HAP-1 (cell line): ENCODE measurements at regions not wholly inside any gene's neighbourhood (a gene's known extent, or its start where the extent isn't known, plus 50 kb on each side); places are given as distances from the start of the nearest gene placed in this dataset.
"Not testable (repeated sequence)": the region's sequence is repeated elsewhere in the genome, so short reads cannot be mapped to it uniquely, and the experiment has no call there.

Experiments used
- DNase-seq, 2 experiments: peaks; one replicate each; pipeline ENCODE4 v3.0.0-alpha.2; 2016 to 2020; ENCODE audit warnings: low spot score in 2 of 2
- H3K27me3 ChIP-seq: fragments of 250-450 bp; sonication (Bioruptor Pico); 2 replicates; pipeline ENCODE4 v1.5.1; 2020; ENCODE audit warnings: low read depth, mild to moderate bottlenecking, moderate library complexity
- H3K36me3 ChIP-seq: fragments of 250-450 bp; sonication (Bioruptor Pico); replicated peaks from 2 replicates; pipeline ENCODE4 v1.5.1; 2020; ENCODE audit warnings: mild to moderate bottlenecking
- H3K4me1 ChIP-seq: fragments of 250-450 bp; sonication (Bioruptor Pico); 2 replicates; pipeline ENCODE4 v1.5.1; 2020; ENCODE audit warnings: mild to moderate bottlenecking
- H3K4me3 ChIP-seq: fragments of 250-450 bp; sonication (Bioruptor Pico); 2 replicates; pipeline ENCODE4 v1.5.1; 2020; ENCODE audit warnings: mild to moderate bottlenecking, moderate library complexity
- H3K9me3 ChIP-seq: fragments of 250-450 bp; sonication (Bioruptor Pico); 2 replicates; pipeline ENCODE4 v1.5.1; 2020; ENCODE audit warnings: mild to moderate bottlenecking, moderate library complexity
- in situ Hi-C: fragments of 300-500 bp; cut with MboI; formaldehyde crosslinking; loops from 3 replicates; pipeline ENCODE4 v1.14.3; 2020; ENCODE audit warnings: low sequenced_read_pairs, inconsistent platforms, mixed read lengths

- in situ Hi-C loops = no loop called here
- peaks cover 3% of the 10 kb centered on the region; the same call in 1 of the 2 replicates for H3K27me3 ChIP-seq
- no peak for DNase-seq
- no peaks in the 10 kb centered on the region for H3K9me3 ChIP-seq
- no peak overlapping the region for H3K4me3 ChIP-seq
- H3K4me1 ChIP-seq = peaks cover 10% of the 10 kb centered on the region
- no peaks in the 10 kb centered on the region for H3K36me3 ChIP-seq
Measured at GRCh38 chr9:95803197-95803596, 72.3 kb upstream of the ERCC6L2 start.

GRCh38 chr9:95801797-95802196, 73.7 kb upstream of the ERCC6L2 start:
- in situ Hi-C loops = no loop called here
- H3K9me3 ChIP-seq = no peaks in the 10 kb centered on the region
- H3K4me3 ChIP-seq = no peak overlapping the region
- no peaks in the 10 kb centered on the region for H3K4me1 ChIP-seq
- H3K36me3 ChIP-seq = no peaks in the 10 kb centered on the region
- DNase-seq = no peak
- peaks cover 3% of the 10 kb centered on the region; the same call in 1 of the 2 replicates for H3K27me3 ChIP-seq

DNA sequence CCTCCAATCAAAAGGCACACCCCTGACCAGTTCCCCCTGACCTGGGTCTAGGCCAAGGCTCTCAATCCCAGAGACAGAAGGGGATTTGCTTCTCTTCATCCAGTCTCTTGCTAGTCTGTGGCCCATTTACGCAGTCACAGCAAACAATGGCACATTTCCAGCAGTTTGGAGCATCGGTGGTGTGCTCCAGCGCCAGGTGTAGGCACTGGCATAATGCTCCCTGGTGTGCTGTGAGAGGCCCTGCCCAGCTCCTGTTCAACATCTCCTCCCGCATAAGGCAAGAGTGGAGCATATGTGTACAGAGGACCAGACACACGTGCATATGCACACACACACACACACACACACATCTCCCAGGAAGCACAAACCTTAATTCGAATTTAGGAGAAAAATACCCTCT, 79.5 kb upstream of the ERCC6L2 start:
- H3K4me1 ChIP-seq = peaks cover 10% of the 10 kb centered on the region
- no peaks in the 10 kb centered on the region for H3K27me3 ChIP-seq
- H3K4me3 ChIP-seq = no peak overlapping the region
- H3K9me3 ChIP-seq = no peaks in the 10 kb centered on the region; the same call in 1 of the 2 replicates
- DNase-seq = no peak
- H3K36me3 ChIP-seq = no peaks in the 10 kb centered on the region
- in situ Hi-C loops = no loop called here

- in situ Hi-C loops = no loop called here
- DNase-seq = no peak
- H3K27me3 ChIP-seq = no peaks in the 10 kb centered on the region
Measured at GRCh38 chr9:95793924-95794828, 81.3 kb upstream of the ERCC6L2 start.

GRCh38 chr9:95791695-95792094, 83.8 kb upstream of the ERCC6L2 start:
- Histone ChIP-seq H3K36me3 (no peaks in the 10 kb centered on the region), H3K27me3 (no peaks in the 10 kb centered on the region), H3K4me3 (no peak overlapping the region), H3K4me1 (peaks cover 13% of the 10 kb centered on the region), H3K9me3 (no peaks in the 10 kb centered on the region; the same call in 1 of the 2 replicates)
- in situ Hi-C loops = no loop called here
- no peak for DNase-seq

More at GRCh38 chr9:95793924-95794828, 81.3 kb upstream of the ERCC6L2 start:
- Histone ChIP-seq H3K36me3 (no peaks in the 10 kb centered on the region), H3K4me1 (peaks cover 13% of the 10 kb centered on the region), H3K9me3 (no peaks in the 10 kb centered on the region; the same call in 1 of the 2 replicates), H3K4me3 (no peak overlapping the region)

DNA sequence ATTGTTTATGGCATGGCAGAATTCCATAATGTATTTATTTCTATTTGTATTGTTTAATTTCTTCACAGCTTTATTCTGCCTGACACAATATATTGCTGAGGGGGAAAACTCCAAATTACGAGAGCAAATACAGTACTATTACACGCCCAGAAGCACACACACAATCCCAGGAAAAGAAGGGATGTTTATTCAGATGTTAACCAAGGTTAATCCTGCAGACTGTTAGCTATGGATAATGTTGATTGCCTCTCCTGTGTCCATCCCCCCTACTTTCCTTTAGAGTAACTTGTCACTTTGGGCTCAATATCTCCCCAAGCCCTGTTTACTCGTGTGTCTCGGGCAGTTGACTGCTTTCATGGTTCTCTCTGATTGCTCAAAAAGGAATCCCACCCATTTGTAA, 84.2 kb upstream of the ERCC6L2 start:
- in situ Hi-C loops = no loop called here

GRCh38 chr9:95788521-95788991, 86.9 kb upstream of the ERCC6L2 start:
- no peak for DNase-seq
- no peaks in the 10 kb centered on the region for H3K27me3 ChIP-seq
- no peak overlapping the region for H3K4me3 ChIP-seq
- in situ Hi-C loops = no loop called here
- H3K9me3 ChIP-seq = no peaks in the 10 kb centered on the region
- H3K4me1 ChIP-seq = peaks cover 9% of the 10 kb centered on the region; the same call in 1 of the 2 replicates
- H3K36me3 ChIP-seq = no peaks in the 10 kb centered on the region

More for the DNA sequence above, 84.2 kb upstream of the ERCC6L2 start:
- peak; percentile 7 to 29 for DNase-seq
- Histone ChIP-seq H3K36me3 (no peaks in the 10 kb centered on the region), H3K4me1 (peaks cover 13% of the 10 kb centered on the region), H3K27me3 (no peaks in the 10 kb centered on the region), H3K4me3 (no peak overlapping the region), H3K9me3 (no peaks in the 10 kb centered on the region; the same call in 1 of the 2 replicates)

DNA sequence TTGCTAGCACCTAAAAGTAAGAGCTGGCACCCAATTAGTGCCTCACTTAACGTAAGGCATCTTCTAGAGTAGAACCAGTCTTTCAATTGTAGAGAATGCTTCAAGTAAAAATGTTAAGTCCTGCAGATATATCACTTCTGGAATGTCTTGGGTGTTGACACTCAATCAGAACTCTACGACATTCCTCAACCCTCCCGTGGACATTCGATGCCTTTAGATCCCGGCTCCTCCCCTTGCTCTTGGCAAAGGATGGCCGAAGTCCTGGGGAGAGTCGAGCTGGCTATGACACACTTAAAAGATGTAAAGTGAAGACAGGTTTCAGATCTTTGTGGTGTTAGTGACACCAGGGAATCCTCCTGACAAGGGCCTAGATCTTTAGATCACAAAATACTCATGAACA, 87.5 kb upstream of the ERCC6L2 start:
- in situ Hi-C loops = no loop called here
- DNase-seq = no peak
- Histone ChIP-seq H3K27me3 (no peaks in the 10 kb centered on the region), H3K9me3 (no peaks in the 10 kb centered on the region), H3K4me1 (peaks cover 9% of the 10 kb centered on the region; the same call in 1 of the 2 replicates), H3K36me3 (no peaks in the 10 kb centered on the region), H3K4me3 (no peak overlapping the region)

GRCh38 chr9:95785209-95785608, 90.3 kb upstream of the ERCC6L2 start:
- peaks cover 7% of the 10 kb centered on the region for H3K4me1 ChIP-seq
- no peak overlapping the region for H3K4me3 ChIP-seq
- in situ Hi-C loops = no loop called here
- no peaks in the 10 kb centered on the region for H3K36me3 ChIP-seq
- H3K27me3 ChIP-seq = no peaks in the 10 kb centered on the region
- DNase-seq = no peak
- no peaks in the 10 kb centered on the region for H3K9me3 ChIP-seq

DNA sequence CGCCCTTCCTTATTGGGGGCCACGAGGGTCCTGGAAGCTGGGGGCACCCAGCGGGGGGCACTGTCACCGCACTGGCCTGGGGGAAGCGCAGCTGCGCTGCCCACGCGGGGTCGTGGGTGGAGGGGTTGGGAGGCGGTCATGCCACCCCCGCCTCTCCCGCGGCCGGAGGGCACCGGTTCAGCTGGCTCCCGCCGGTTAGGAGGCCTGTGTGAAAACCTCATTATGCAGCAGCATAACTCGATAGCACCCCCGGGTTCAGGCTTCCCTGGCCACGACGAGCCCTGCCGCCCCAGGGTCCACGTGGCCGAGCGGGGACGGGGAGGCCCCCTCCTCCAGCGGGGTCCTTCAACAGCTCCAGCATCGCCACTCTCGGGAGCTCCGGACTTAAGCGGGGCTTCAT, 91.2 kb upstream of the ERCC6L2 start:
- Histone ChIP-seq H3K4me3 (no peak overlapping the region), H3K27me3 (no peaks in the 10 kb centered on the region), H3K36me3 (no peaks in the 10 kb centered on the region), H3K9me3 (no peaks in the 10 kb centered on the region), H3K4me1 (peaks cover 12% of the 10 kb centered on the region)
- in situ Hi-C loops = no loop called here
- DNase-seq = no peak

GRCh38 chr9:95783426-95783975, 92.0 kb upstream of the ERCC6L2 start:
- DNase-seq = no peak
- no peak overlapping the region for H3K4me3 ChIP-seq
- no peaks in the 10 kb centered on the region for H3K9me3 ChIP-seq
- H3K4me1 ChIP-seq = peaks cover 12% of the 10 kb centered on the region
- no peaks in the 10 kb centered on the region for H3K36me3 ChIP-seq
- in situ Hi-C loops = no loop called here
- no peaks in the 10 kb centered on the region for H3K27me3 ChIP-seq

DNA sequence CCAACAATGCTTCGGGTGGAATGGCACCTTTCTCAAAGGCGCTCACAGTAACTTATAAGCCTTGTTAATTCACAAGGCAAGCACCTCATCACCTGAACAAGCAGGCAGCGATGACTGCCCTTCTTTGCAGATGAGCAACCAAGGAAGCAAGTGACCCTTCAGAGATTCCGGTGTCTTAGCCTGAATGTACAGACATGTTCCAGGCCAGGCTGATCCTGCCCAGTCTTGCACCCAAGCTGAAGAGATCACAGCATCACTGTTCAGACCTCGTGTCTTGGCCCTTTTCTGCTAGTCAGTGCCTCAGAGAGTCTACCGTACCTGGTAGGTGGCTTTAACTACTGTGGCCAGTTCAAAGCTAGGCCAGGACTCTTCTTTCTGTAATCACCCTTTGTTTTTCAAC, 94.7 kb upstream of the ERCC6L2 start:
- DNase-seq = peak in 1 of 2 experiments; percentile 51
- in situ Hi-C loops = no loop called here
- H3K27me3 ChIP-seq = no peaks in the 10 kb centered on the region
- peaks cover 23% of the 10 kb centered on the region for H3K4me1 ChIP-seq
- H3K36me3 ChIP-seq = no peaks in the 10 kb centered on the region
- no peaks in the 10 kb centered on the region for H3K9me3 ChIP-seq
- H3K4me3 ChIP-seq = no peak overlapping the region

DNA sequence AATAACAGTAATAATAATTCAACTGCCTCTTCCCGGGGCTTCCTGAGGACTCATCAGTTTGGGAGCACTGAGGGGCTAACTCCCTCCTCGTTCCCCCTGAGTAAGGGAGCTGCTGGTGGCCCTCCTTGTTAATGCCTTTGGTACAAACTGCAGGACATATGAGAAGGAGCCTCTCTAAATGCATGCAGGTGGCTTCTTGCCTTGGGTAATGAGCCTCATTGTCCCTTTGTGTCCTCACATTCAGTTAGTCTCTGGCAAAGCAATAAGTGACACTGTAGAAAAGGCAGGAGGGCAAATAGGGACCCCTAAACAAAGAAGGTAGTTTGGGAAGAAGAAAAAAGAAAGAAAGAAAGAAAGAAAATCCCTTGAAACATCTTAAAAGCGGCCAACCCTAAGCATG, 95.4 kb upstream of the ERCC6L2 start:
- Histone ChIP-seq H3K27me3 (no peaks in the 10 kb centered on the region), H3K9me3 (no peaks in the 10 kb centered on the region), H3K36me3 (no peaks in the 10 kb centered on the region), H3K4me1 (peaks cover 23% of the 10 kb centered on the region), H3K4me3 (no peak overlapping the region)
- DNase-seq = peak; percentile 52 to 80
- in situ Hi-C loops = no loop called here

GRCh38 chr9:95779597-95779996, 95.9 kb upstream of the ERCC6L2 start:
- H3K36me3 ChIP-seq, H3K27me3 ChIP-seq, DNase-seq, H3K4me3 ChIP-seq, in situ Hi-C loops, H3K9me3 ChIP-seq: not testable (repeated sequence)
- peaks cover 23% of the 10 kb centered on the region for H3K4me1 ChIP-seq
